NCI-H774 (cell line): ENCODE measurements at regions not wholly inside any gene's neighbourhood (a gene's known extent, or its start where the extent isn't known, plus 50 kb on each side); places are given as distances from the start of the nearest gene placed in this dataset.

Source experiments
- DNase-seq: peaks from one replicate; lab custom pipeline; 2025; lab: John Stamatoyannopoulos, UW

DNA sequence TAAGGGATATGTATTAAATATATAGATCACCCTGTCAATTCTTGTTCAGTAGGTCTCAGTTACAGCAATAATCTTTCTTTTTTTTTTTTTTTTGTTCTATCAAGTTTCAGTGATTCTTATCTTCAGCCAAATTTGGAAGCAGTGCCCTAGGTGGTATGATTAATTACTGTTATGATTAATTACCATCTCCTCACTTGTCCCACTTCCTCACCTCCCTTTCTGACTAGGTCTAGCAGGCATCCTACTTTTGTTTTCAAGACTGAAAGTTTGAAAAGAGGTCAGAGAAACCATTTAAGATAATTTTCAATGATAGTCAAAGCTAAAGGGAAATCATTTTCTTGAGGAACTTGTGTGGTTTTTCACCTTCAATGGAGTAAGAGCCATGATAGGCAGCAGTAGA lies 144.0 kb upstream of the CNTN4 start:
- DNase-seq, result no peak

DNA sequence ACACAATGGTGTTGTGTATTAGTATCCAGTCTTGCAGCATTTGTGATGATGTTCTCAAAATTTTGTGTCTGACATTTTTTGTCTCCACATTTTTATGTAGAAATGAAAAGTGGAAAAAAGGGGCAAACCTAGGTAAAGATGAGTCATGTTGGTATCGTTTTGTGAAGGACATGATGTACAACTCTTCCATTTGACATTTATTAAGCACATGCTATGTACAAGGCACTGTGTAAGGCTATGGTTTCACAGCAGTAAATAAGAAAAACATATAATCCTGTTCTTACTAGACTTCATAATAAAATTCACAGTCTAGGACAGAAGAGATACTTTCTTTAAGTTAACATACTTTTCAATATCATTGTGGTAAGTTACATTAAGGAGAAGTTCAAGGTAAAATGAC lies 143.5 kb upstream of the CNTN4 start:
- DNase-seq, result no peak

DNA sequence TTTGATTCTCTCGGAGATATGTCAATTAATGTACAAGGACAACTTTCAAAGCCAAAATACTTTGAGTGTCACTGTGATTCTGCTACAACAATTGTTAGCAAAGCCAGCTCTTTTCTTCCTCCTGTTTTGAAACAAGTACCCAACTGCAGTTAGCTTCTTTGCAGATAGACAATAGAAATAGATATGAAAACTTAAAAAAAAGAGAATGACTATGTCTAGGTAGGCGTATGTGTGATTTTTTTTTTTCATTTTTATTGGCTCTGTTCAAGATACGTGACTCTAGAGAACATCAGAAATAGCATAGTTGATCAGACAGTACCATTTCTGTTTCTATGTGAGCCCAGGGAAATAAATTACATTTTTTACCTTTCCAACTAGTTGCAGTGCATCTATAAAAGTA lies 142.9 kb upstream of the CNTN4 start:
- no peak for DNase-seq

DNA sequence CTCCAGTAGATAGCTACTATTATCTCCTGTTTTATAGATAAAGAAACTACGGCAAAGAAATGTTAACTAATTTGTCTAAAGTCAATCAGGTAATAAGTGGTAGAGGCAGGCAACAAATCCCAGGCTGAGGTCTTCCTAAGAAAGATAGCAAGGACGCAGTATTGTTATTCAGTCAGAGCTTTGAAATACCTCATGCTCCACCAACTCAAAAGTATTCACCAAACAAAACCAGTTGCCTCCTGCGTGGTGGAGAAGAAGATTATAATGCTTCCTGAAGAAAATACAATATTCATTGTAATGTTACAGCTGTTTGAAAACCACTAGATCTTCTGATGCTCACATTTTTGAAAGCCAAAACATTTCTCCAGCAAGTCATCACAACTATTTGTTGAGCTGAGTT lies 138.2 kb upstream of the CNTN4 start:
- no peak for DNase-seq

DNA sequence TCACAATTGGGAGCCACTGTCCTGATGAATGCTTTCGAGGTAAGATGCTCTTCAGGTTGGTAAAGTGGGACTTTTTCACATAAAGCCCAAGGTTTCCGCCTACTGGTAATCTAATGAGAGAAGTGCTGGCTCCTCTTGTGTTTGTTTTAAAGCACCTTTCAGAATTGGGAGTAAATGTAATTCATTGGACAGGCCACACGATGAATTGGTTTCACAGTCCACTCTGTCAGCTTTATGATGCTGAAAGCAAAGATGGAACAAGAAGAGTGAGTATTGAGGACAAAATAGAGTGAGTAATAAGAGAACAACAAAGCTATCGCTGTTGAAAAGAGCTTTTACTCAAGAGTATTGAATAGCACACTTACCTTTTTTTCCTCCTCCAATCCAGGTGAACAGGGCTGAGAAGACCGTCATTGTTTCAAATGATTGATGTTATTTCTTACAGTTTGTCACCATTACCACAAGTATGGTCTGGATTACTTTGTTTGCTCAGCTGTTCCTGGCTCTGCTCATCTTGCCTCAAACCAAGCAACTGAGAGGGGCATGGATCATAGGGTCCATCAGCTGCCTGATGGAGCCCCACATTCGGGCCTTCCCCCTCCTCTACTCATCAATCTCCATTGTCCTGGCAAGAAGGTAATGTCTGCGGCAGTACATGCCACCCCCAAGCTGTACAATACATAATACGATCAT lies 136.1 kb upstream of the CNTN4 start:
- DNase-seq, result peak; percentile 89

DNA sequence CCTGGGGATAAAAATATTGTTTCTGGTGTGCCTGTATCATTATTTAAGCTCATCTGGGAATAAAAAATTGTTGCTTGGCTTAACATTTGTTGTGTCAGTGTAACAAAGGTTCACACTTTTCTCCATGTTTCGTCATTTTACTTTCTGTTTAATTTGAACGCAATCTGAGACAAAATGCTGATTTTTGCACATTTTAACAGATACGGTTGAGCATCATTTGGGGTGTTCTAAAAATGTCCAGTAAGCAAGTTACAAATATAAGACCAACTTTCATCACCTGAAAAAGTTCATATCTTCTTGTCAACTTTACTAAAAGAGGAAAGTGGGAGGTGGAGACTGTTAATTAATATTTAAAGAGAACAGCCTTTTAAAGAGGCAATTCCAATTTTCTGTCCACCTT lies 134.8 kb upstream of the CNTN4 start:
- DNase-seq, result no peak

DNA sequence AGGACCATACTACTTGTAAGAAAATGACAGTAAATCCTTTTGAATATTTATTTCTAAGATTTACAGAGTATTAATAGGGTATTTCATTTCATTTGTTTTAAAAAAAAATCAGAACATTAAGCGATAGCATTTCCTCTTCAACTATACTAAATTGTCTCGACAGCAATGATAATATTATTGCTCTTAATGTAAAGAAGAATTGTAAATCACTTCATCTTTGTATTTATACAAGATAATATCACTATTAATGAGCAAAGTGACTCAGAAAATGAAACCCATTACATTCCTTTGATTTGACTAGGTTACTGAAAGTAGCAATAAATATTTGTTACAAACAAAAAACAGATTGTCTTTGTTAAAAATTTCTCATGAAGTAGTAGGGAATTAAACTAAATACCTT lies 131.1 kb upstream of the CNTN4 start:
- no peak for DNase-seq

DNA sequence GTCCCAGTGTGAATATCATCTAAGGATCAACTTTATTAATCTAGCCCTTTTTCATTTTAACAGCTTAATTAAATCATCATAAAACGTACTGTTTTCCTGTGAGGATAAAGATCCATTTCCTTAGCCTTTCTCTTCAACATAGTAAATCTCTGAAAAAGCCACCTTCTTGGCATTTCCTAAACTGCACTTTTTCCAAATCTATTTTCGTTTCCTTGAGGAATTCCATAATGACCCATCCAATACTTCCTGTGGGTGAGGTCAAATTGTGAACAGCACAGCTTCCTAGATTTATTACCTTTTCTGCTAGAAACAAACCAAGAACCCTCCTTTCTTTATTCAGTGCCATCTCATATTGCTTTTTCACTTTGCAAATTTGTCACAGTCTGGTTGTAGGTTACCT lies 129.4 kb upstream of the CNTN4 start:
- no peak for DNase-seq

DNA sequence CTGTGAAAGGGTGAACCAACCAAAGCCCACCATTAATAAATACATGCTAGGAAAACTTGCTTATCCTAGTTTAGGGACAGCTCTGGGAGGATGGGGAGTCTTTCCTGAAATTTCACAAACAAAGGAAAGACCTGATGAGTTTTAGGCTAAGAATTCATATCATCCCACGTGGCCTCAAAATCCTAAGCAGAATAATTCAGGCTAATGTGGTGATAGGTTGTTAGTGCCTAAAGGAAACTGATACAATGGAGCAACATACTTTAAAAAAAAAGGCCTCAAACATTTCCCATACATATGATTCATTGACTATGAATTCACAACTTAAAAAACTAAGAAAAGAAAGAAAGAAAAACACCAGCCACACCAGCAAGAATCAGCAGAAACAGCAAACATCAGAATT lies 126.9 kb upstream of the CNTN4 start:
- no peak for DNase-seq

DNA sequence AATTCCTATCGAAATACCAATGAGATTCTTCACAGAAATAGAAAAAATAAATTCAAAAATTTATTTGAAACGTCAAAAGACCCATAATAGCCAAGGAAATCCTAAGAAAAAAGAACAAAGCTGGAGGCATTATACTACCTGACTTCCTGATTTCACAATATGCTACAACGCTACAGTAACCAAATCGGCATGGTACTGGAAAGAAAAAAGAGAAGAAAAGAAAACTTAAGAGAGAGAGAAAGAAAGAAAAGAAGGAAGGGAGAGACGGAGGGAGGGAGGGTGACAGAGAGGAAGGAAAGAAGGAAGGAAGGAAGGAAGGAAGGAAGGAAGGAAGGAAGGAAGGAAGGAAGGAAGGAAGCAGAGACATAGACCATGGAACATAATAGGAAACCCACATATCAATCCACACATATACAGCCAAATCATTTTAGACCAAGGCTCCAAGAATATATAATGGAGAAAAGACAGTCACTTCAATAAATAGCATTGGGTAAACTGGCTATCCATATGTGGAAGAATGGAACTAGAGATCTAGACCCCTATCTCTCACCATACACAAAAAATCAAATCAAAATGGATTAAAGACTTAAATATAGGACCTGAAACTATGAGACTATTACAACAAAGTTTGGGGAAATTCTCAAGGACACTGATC lies 118.6 kb upstream of the CNTN4 start:
- no peak for DNase-seq

DNA sequence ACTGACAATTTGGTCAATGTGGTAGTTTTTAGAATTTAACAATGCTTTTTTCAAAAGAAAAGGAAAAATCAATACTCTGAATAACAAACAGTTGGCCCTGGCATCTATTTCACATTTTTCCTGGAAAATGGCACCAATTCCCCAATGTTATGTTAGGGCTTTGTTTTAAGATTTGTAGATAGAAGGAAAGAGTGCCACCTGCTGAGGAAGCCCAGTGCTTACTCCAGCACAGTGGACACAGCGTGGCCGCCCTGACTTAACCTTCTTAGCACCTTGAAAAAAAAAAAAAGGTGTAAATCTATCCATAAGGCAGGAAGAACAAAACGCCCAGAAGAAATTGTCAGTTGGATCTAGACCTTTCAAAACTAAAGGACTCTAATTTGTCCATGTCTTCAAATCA lies 110.7 kb upstream of the CNTN4 start:
- no peak for DNase-seq

DNA sequence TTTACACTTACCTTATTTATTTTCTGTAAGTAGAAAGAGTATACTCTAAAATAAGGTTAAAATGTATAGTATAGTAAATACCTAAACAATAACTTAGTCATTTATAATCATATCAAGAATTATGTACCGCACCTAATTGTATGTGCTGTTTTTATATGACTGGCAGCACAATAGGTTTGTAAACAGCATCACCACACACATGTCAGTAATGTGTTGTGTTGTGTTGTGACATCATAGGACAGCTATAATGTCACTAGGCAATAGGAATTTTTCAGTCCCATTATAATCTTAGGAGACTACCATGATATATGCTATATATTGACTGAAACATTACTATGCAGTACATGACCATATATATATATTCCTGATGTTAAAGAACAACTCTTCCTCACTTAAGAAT lies 99.9 kb upstream of the CNTN4 start:
- DNase-seq, result no peak

DNA sequence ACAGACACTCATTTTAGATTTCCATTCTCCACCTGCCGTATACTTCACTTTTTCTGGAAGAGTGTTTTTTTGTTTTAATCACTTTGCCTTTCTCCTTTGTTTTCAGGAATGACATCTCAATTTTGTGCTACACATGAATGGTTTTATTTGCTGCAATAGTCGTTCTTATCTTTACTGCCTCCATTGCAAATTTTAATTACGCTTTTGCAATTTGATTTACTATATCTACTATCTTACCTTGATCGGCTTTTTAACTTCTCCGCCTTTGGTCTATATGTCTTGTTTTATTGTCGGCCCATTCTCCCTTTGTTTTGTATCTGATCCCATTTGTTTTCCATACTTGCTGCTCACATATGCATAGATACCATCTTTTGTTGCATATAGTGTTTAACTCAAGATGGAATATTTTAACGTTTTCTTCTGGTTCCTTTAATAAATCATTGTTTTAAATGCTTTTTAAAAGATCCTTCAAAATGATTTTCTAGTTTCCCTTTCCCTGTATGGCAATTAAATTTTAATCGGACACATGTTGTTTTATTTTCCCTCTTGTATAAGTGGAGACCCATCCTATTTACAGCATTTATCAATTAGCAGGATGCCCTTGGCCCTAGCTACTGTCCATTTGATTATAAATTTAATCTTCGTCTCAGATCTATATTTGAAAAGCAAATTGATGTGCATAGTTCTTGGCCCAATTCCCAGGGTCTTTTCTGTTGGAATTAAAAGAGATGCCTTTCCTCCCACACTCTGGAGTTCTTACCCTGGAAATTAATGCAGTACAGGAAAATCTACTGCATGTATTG lies 97.2 kb upstream of the CNTN4 start:
- DNase-seq, result no peak

DNA sequence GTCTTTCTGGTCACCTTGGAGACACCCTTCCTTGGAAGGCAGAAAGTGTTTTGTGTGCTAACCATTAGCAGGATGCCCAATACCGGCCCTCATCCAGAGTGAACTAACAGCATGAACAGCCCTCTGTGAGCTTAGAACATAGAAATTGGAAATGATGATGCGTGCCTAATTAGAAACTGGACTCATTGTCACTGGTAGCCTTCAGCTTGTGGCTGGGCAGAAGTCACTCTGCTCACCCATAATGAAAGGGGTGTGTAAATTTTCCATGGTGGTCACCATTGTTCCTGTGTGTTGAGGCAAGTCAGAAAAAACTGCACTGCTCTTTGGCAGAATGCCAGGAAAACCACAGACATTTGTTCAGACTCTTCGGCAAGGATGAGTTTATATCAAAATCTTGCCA lies 74.7 kb upstream of the CNTN4 start:
- no peak for DNase-seq

DNA sequence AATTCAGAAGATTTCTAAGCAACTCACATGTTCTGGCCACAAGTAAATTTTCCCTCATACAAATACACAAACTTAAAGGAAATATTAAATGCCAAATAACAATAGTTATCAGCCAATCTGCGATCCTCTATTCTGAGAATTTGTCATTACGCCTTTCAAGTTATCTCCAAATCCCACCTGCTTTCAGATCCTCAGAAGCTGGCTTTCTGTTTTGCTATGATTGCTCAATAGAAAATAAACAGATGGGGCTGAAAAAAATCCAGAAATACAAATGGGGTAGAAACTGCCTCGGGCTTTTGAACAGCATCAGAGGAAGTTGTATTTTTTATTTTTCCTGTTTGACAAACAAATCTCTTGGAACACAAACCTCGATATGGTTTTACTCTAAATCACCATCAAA lies 74.0 kb upstream of the CNTN4 start:
- DNase-seq, result no peak

DNA sequence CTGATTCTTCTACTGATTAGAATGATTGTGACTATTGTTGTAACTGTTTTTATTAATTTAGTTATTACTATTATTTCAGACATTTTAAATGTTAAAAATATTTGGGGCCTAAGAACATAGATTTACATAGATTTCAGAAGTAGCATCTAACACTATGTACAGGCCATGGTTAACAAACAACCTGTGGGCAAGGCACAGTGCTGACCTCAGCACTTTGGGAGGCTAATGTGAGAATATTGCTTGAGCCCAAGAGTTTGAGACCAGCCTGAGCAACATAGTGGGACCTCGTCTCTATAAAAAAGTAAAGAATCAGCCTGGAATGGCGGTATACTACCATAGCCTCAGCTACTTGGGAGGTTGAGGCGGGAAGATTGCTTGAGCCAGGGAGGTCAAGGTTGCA lies 69.1 kb upstream of the CNTN4 start:
- no peak for DNase-seq

DNA sequence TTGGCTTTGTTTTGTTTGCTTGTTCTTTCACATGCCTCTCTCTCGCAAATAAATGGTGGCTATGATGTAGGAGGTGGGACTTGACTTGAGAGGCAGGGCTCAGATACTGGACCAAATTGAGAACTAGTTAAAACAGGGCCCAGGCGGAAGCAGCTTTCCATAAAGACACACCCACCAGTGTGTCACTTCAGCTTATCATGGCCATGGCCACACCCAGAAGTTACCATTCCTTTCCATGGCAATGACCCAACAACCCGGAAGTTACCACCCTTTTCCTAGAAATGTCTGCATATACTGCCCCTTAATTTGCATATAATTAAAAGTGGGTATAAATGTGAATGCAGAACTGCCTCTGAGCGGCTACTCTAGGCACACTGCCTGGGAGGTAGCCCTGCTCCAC lies 62.6 kb upstream of the CNTN4 start:
- DNase-seq, result no peak

DNA sequence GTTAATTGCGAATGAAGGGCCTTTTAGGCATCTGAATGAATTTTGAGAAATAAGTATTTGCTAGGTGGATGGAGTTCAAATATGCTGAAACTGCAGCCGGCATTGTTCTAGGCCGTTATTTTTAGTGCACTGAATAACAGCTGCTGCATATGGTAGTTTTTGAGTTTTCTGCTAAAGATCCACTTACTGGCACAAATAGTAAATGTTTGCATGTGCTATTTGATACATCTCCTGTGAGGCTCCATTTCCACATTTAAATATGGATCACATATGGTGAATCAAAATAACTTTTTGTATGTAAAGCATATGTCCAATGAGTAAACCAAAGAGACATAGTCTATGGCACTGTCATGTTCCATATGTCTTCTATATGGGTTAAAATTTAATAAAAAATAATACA lies 56.7 kb upstream of the CNTN4 start:
- no peak for DNase-seq
